ENCODE measurements at regions not wholly inside any gene's neighbourhood (a gene's known extent, or its start where the extent isn't known, plus 50 kb on each side); places are given as distances from the start of the nearest gene placed in this dataset.

GRCh38 chr9:84057662-84058061 is 77.1 kb downstream of the RMI1 start (continued):
- TF ChIP-seq REST (IDR thresholded peaks at IDR 0.05; ENCODE audit: unreplicated experiment) (no peak), STAT1 (IDR thresholded peaks at IDR 0.05; ENCODE audit: unreplicated experiment) (no peak)

GRCh38 chr9:84059936-84060335 is 79.3 kb downstream of the RMI1 start:
- H3K4me1 ChIP-seq (ENCODE audit: insufficient read depth), result no peaks in the 10 kb centered on the region
- H3K27me3 Mint-ChIP-seq (ENCODE audit: insufficient read depth, low read depth, poor library complexity), result peaks cover 3% of the 10 kb centered on the region
- H3K4me2 ChIP-seq, result no peak overlapping the region
- H3K9me3 Mint-ChIP-seq, result no peaks in the 10 kb centered on the region
- no peaks in the 10 kb centered on the region for H3K4me1 Mint-ChIP-seq
- H4K20me1 ChIP-seq (replicated peaks; ENCODE audit: insufficient read depth), result no peaks in the 10 kb centered on the region
- H3K4me3 Mint-ChIP-seq, result no peak overlapping the region
- no peaks in the 10 kb centered on the region for H3K36me3 ChIP-seq (ENCODE audit: insufficient read depth)
- DNase-seq (ENCODE audit: low spot score) (no peak), ATAC-seq (no peak)
- no peak overlapping the region for H3K27ac ChIP-seq (ENCODE audit: low read depth)
- H3K27ac Mint-ChIP-seq, result no peak overlapping the region
- H3F3A ChIP-seq (replicated peaks; ENCODE audit: low read depth), result no peaks in the 10 kb centered on the region
- no peaks in the 10 kb centered on the region for H3K79me2 ChIP-seq (replicated peaks; ENCODE audit: insufficient read depth)
- no peak overlapping the region for H3K4me3 ChIP-seq
- H3K27me3 ChIP-seq (ENCODE audit: insufficient read depth), result no peaks in the 10 kb centered on the region
- H3K36me3 Mint-ChIP-seq (ENCODE audit: low read depth), result no peaks in the 10 kb centered on the region
- H2AFZ ChIP-seq, result no peak overlapping the region
- no peaks in the 10 kb centered on the region for H3K9me2 ChIP-seq (ENCODE audit: insufficient read depth)
- TF ChIP-seq ZNF462 (CRISPR knock-in tag; IDR thresholded peaks at IDR 0.05) (no peak), EZH2 (IDR thresholded peaks at IDR 0.05; ENCODE audit: low read depth, unreplicated experiment) (no peak), ZNF331 (CRISPR knock-in tag; IDR thresholded peaks at IDR 0.05; ENCODE audit: low read depth) (no peak), STAT1 (IDR thresholded peaks at IDR 0.05; ENCODE audit: unreplicated experiment) (no peak), CTCF (conservative IDR thresholded peaks at IDR 0.05; ENCODE audit: low read depth in 2 of 2) (no peak), CREB1 (CRISPR knock-in tag; IDR thresholded peaks at IDR 0.05; ENCODE audit: low read depth) (no peak), POLR2AphosphoS5 (IDR thresholded peaks at IDR 0.05; ENCODE audit: low read depth) (no peak), EZH2phosphoT487 (IDR thresholded peaks at IDR 0.05; ENCODE audit: unreplicated experiment) (no peak), ZNF114 (CRISPR knock-in tag; IDR thresholded peaks at IDR 0.05) (no peak), NANOG (IDR thresholded peaks at IDR 0.05; ENCODE audit: borderline replicate concordance) (no peak), REST (IDR thresholded peaks at IDR 0.05; ENCODE audit: unreplicated experiment) (no peak)

Data from GM23338 (cell line).